GM19328 (cell line): ENCODE measurements at regions not wholly inside any gene's neighbourhood (a gene's known extent, or its start where the extent isn't known, plus 50 kb on each side); places are given as distances from the start of the nearest gene placed in this dataset.

ENCODE experiments used
- ATAC-seq: cut with Tn5 transposase; IDR thresholded peaks from one replicate; pipeline ENCODE4 v1.9.1; 2021; ENCODE audit warnings: mild to moderate bottlenecking, moderate library complexity; ENCODE audit not compliant: unreplicated experiment

GRCh38 chr11:28715726-28716125 is 607.5 kb downstream of the METTL15 start:
- ATAC-seq, result no peak

DNA sequence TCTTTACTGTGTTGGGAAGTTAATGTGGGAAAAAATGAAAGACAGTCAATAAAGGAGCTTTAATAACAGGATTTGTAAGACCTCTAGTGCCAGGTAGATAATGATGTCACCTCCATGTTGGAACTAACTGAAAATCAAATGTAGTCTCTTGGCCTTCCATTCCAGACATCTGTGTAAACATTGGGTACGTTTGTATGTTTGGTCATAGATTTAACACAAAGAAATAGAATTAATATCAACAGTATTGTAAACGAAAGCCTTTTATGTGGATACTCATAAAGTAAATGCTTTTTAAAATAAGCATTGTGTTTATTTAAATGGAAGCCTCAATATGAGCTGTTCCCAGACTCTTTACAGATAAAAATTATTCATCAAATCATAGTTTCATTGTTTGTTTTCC is 605.7 kb downstream of the METTL15 start:
- no peak for ATAC-seq

- no peak for ATAC-seq
These were observed 599.9 kb downstream of the METTL15 start for GRCh38 chr11:28708075-28708474.

DNA sequence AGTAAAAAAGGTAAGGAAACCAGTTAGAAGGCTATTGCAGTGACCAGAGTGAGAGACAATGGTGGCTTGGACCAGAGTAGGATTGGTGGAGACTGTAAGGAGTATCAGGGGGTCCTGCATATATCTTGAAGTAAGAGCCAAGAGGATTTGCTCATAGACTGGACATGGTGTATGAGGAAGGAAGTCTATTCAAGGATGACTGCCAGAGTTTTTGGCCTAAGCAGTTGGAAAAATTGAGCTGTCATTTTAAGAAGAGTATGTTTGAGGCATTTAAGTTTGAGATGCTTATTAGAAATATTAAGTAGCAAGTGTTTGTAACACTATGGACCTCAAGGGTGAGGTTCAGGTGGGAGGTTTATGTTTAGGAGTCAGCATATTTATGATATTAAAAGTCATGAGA is 596.6 kb downstream of the METTL15 start:
- no peak for ATAC-seq

- no peak for ATAC-seq
These were observed 595.2 kb downstream of the METTL15 start for GRCh38 chr11:28703371-28703770.

DNA sequence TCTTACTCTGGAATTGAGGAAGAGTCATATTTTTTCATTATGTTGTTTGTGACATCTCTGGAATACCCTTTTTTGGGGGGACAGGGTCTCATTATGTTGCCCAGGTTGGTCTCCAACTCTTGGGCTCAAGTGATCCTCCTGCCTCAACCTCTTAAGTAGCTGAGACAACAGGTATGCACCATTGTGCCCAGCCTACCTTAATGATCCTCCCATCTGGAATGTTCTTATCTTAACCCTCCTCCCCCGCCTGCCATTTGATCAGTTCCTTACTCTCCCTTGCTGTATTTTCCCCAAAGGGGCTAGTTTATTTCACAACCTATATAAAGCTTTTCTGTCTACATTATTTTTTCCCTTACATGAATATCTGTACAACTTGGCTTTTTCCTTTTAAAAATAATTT is 594.7 kb downstream of the METTL15 start:
- no peak for ATAC-seq

- no peak for ATAC-seq
These were observed 594.2 kb downstream of the METTL15 start for GRCh38 chr11:28702450-28702790.

- ATAC-seq, result no peak
These were observed 593.7 kb downstream of the METTL15 start for GRCh38 chr11:28701760-28702449.

- no peak for ATAC-seq
These were observed 591.5 kb downstream of the METTL15 start for GRCh38 chr11:28699701-28700100.

DNA sequence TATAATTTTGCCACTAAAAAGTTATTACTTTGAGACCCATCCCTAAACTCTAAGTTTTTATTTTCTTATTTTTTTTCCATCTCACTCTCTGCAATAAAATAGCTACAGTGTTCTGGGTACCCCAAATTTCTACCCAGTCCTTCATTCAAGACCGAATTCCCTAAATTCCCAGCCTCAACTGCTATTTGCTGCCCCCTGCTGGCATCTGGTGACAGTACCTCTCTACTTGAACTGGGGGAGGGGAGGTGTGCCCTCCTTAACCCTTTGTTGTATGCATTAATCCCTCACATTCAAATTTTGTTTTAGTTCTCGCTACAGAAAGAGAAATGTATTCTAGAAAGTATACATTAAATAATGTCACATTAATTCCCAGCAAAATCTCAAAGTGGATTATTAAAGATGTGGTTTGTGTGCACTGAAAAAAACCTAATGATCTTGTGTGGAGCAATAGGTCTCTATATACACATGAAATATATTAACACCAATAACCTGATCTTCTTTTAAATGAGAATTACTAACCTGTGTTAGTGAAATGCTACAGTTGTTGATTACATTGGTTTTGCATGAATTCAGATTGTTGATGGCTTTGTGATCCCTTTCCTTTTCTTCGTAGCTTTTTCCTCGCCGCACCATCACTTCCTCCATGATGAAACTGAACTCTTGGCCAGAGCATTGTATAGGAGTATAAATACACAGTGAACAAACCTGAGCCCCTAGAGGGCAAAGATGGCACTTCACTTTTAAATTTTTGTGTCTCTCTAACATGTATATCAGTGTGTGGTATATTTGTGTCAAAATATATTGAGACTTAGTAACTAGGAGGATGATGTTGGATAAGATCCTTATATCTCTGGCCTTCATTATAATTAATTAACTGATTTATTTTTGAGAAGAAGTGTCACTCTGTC is 590.0 kb downstream of the METTL15 start:
- no peak for ATAC-seq

- no peak for ATAC-seq
These were observed 588.4 kb downstream of the METTL15 start for GRCh38 chr11:28696591-28696990.

DNA sequence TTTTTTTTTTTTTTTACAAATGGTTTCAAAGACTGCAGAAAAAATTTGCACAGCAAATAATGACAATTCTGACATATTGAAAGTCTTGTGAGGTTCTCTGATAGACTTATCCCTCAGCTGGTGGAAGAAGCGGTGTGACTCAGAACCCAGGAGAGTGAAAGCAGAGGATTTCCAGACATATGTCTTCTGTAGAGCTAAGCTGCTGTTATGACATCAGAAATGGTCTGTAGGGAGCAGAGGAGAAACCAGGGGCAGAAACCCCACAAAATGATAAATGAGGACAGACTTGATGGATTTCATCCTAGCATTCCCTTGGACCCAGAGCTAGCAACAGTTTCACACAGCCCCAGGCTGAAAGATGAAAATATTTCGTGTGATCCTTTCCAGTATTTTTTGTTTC is 582.6 kb downstream of the METTL15 start:
- no peak for ATAC-seq

- ATAC-seq, result no peak
These were observed 575.9 kb downstream of the METTL15 start for GRCh38 chr11:28684011-28684586.

DNA sequence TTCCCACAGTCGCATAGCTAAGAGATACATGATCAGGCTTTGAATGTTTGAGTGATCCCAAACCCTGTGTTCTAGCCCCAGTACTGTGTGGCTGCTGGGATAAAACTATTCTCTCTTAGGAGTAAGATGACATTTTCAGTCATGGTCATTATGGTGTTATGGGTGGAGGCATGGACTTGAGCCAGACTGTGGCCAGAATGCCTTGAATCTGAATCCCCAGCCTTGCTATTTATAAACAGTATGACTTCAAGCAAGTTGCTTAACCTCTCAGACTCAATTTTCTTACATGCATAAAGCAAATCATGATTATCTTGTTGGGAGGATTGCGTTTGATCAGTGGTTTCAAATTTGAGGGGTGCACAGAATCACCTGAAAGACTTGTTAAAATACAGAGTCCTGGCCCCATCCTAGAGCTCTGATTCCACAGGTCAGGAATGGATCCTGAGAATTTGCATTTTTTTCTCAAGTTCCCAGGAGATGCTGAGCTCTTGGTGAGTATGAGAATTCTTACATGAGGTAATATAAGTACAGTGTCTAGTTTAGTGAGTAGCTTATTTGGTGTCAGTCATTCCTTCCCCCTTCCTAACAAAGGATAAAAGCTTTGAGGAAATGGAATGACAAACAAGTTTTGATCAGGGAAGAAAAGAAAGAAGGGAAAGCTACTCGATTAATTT is 571.7 kb downstream of the METTL15 start:
- no peak for ATAC-seq

DNA sequence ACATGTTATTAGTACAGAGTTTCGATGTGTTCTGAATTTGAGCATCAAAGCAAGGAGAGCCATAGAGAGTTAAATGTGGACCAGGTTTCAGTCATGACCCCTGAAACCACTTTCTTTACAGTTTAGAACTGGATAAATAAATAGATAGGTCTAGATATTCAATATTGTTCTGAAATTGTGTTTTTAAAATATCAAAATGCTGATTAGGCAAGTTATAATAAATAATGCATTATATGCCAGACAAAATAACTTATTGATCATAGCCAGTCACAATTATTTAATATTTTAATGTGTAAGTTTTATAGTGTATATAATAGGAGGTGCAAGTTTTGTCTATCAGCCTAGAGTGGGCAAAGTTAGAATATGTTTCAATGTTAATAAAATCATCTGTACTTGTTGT is 569.5 kb downstream of the METTL15 start:
- ATAC-seq, result no peak

- no peak for ATAC-seq
These were observed 567.0 kb downstream of the METTL15 start for GRCh38 chr11:28675183-28675582.

DNA sequence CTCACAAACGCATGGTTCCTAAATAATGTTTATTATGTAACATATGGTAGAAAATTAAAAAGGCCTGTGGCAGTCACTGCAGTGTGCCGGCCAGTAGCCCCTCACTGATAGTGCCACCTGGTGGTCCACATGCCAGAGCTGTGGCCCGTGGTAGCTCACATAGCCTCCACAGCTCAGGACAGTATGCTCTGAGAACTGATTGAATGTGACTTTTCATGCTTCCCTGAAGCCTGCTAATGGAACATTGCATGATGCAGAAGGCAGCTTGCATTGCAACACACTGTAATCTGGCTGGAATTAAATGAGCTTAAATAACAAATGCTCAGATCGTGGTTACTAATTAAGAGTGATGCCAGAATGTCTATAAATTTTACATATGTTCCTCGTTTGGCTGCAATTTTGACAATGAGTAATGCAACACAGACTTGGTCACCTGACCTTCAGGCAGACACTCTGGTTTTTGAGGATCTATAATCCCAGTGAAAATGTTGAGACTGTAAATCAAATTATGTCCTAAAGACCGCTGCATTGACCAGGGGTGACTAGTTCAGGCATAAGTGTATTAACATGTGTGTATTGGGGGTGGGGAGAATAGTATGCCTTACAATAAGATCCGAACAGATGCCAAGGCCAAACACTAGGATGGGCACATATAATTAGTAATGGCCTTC is 566.4 kb downstream of the METTL15 start:
- ATAC-seq, result no peak

DNA sequence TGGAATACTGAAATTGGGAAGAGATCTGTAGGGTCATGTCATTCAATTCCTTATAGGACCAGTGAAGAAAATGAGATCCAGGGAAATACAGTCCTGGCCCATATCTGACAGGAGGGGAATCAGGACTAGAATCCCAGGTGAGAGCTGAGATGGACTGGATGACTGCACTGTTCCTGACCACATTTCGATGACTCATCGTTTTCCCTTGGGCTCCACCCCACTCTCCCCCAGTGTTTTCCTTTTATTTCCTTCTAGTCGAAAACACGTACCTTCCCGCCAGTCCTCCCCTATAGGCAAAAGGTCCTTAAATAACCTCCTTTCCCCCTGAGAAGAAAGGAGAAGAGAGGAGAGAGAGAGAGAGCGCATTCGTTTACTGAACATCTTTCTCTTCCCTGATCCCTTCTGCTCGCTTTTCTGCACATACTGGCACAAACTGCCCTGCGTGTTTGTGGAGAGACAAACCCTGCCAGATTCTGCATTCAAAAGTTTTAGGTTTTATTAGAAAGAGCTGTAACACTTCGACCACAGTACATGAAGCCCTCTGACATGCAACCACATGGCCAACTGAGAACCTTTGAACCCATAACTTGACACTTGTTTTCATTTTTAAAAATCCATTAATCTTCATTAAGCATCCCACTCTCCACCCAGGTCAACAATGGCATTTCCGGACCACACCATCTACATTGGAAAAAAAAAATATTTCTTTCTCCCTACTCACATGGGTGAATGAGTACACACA is 565.7 kb downstream of the METTL15 start:
- no peak for ATAC-seq

DNA sequence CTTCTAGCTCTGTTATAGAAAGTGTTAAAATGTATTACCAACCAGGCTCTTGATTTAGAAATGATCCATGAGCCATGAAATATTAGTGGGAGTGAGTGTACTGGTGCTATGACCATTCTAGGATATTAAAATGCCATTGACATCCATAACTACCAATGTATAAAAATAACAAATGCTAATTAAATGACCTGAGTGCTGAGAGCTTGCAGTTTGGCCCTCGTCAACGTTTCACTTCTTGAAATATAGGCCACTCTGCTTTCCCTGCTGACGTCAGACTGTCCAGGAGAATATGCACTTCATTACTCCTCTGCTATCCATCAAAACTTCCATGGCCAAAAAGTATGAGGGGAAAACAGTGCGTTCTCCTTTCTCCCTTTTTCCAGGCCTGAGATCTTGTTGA is 563.1 kb downstream of the METTL15 start:
- no peak for ATAC-seq

DNA sequence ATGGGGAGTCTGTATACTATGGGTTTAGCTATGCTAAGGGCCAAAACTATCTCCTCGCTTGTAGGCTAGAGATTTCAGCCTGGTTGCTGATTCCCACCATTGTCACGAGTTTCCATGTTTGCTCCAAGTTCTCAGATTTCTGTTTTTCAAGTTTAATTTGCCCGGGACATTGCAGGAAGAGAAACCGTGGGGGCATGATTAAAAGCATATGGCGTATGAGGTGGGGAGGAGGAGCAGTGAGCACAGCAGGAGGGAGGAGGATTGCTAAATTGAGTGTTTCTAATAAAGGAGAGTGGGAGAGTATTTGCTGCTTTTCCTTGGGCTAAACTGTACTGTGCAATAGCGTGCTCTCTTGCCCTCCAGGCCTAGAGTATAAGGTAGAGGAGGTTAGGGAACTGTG is 558.4 kb downstream of the METTL15 start:
- no peak for ATAC-seq
